ENCODE measurements at regions not wholly inside any gene's neighbourhood (a gene's known extent, or its start where the extent isn't known, plus 50 kb on each side); places are given as distances from the start of the nearest gene placed in this dataset.

DNA sequence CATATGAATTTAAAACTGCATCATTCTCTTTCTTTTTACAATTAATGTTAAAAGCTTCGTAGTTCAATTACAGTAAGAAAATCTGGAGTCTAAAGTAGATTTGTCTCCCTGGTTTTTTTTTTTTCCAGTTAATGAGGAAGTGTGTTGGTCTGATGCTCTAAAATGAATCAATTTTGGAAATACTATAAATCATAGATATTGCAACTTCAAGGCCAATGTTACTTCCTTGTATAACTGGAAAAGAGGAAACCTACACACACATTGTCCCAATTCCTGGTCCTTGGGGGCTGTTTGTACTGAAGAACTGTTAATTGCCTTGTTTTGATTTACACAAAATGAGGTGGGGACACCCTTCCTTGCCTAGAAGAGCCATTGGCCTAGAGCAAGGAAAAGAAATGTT, 107.2 kb downstream of the RGS2 start:
- TF ChIP-seq ZFX (IDR thresholded peaks at IDR 0.05; ENCODE audit: borderline replicate concordance) = no peak
- no peak for TF ChIP-seq CTCF (IDR thresholded peaks at IDR 0.05)
- no peak overlapping the region for H3K27ac ChIP-seq

GRCh38 chr1:192918259-192918658, 109.4 kb downstream of the RGS2 start:
- no peak for TF ChIP-seq ZFX (IDR thresholded peaks at IDR 0.05; ENCODE audit: borderline replicate concordance)
- TF ChIP-seq CTCF (IDR thresholded peaks at IDR 0.05) = no peak

GRCh38 chr1:192920412-192920811, 111.6 kb downstream of the RGS2 start:
- no peak overlapping the region for H3K27ac ChIP-seq
- no peak for TF ChIP-seq CTCF (IDR thresholded peaks at IDR 0.05)
- TF ChIP-seq ZFX (IDR thresholded peaks at IDR 0.05; ENCODE audit: borderline replicate concordance) = no peak

More at GRCh38 chr1:192918259-192918658, 109.4 kb downstream of the RGS2 start:
- H3K27ac ChIP-seq = no peak overlapping the region

GRCh38 chr1:192925609-192926008, 116.8 kb downstream of the RGS2 start:
- no peak overlapping the region for H3K27ac ChIP-seq
- TF ChIP-seq CTCF (IDR thresholded peaks at IDR 0.05) (no peak), ZFX (IDR thresholded peaks at IDR 0.05; ENCODE audit: borderline replicate concordance) (no peak)

- H3K27ac ChIP-seq = no peak overlapping the region
- no peak for TF ChIP-seq ZFX (IDR thresholded peaks at IDR 0.05; ENCODE audit: borderline replicate concordance)
- no peak for TF ChIP-seq CTCF (IDR thresholded peaks at IDR 0.05)
Observed at GRCh38 chr1:192926736-192927135, 117.9 kb downstream of the RGS2 start.

DNA sequence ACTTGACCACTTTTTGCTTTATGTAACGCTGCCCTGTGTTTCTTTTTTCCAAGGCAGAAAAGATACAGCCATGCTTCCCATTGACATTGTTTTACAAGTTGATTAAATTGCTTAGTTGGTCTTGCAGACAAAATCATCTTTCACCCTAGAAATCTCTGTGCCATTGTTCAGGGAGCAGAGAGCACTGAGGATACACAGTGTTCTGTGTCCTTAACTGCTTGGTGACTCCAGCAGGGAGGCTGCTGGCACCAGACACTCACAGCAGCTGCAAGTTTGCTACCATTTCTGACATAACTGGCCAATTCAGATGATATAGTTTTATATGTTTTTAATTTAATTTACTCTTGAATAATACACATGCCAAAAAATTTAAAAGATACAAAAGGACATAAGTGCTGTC, 118.7 kb downstream of the RGS2 start:
- TF ChIP-seq ZFX (IDR thresholded peaks at IDR 0.05; ENCODE audit: borderline replicate concordance) = no peak
- TF ChIP-seq CTCF (IDR thresholded peaks at IDR 0.05) = no peak

DNA sequence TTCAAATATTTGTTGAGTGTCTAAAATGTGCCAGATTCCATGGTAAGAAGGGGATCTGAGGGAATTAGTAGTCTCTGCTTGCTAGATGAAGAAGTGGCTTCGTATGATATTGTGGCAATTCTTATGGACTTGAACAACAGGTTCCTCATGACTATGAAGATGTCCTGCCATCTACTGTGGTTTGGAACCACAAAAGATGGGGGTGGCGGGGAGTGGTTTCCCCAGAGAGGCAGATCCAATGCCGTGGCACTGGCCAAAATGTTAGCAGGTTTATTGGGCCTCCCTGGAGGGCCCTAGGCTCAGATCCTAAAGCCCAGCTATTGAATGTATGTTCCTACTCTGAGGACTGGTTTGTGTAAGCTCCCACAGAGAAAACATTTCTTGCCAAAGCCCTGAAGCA, 120.8 kb downstream of the RGS2 start:
- H3K27ac ChIP-seq = 0 out of 2 replicates have a peak overlapping the region, but pooled peaks have one; percentile 3
- no peak for TF ChIP-seq ZFX (IDR thresholded peaks at IDR 0.05; ENCODE audit: borderline replicate concordance)

More for the DNA sequence above, 118.7 kb downstream of the RGS2 start:
- H3K27ac ChIP-seq = no peak overlapping the region

DNA sequence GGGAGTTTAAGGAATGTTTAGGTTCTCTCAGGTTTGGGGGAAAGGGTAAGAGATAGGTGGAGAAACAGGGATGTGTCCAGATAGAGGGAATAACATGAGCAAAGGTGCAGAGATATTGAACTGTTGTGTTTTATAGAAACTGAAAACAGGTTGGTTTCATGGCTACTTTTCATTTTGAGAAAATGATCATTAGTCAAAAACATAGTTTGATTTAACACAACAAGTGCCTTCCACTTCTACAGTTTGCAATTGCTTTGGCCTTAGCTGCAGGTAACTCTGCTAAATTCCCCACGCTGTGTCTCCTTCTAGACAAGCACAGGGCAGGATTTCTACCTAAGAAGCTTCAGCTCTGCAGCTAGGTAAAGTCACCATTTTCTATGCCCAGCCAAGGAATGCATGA, 124.9 kb downstream of the RGS2 start:
- no peak overlapping the region for H3K27ac ChIP-seq
- TF ChIP-seq ZFX (IDR thresholded peaks at IDR 0.05; ENCODE audit: borderline replicate concordance) (no peak), CTCF (IDR thresholded peaks at IDR 0.05) (no peak)
